ENCODE measurements at regions not wholly inside any gene's neighbourhood (a gene's known extent, or its start where the extent isn't known, plus 50 kb on each side); places are given as distances from the start of the nearest gene placed in this dataset.

- TF ChIP-seq POLR2A (IDR thresholded peaks at IDR 0.05) = no peak
- no peak for TF ChIP-seq CTCF (IDR thresholded peaks at IDR 0.05 in 8 of 11, conservative IDR thresholded peaks at IDR 0.05 in 3 of 11)
- no peak for TF ChIP-seq POLR2AphosphoS5 (IDR thresholded peaks at IDR 0.05)
Observed at GRCh38 chr9:91056486-91056885, 254.9 kb downstream of the SYK start.
